A549 (cell line): ENCODE measurements at regions not wholly inside any gene's neighbourhood (a gene's known extent, or its start where the extent isn't known, plus 50 kb on each side); places are given as distances from the start of the nearest gene placed in this dataset.

Source experiments
- ATAC-seq, 2 experiments: fragments of 200-7000 bp in 1 of 2; fragments of >200 bp in 1 of 2; cut with Nextera tagmentation in 1 of 2; cut with Tn5 transposase in 1 of 2; 3 replicates each; pipeline versions ENCODE4 v1.8.0 to v1.9.1; 2018 to 2020; ENCODE audit warnings: mild to moderate bottlenecking in 1 of 2, moderate library complexity in 1 of 2
- CTCF ChIA-PET: fragments of 300-600 bp; sonication (Branson Sonifier 250); formaldehyde crosslinking; extraction: SDS; loops from one replicate; lab custom pipeline; 2021; ENCODE audit warnings: antibody characterized with exemption, inconsistent platforms; lab: Yijun Ruan, JAX
- POLR2A ChIA-PET: fragments of 350-600 bp; formaldehyde crosslinking; extraction: SDS; loops from one replicate; lab custom pipeline; 2021; ENCODE audit warnings: antibody characterized with exemption, inconsistent platforms; lab: Yijun Ruan, JAX
- DNase-seq, 2 experiments: peaks; one replicate each; pipeline versions ENCODE4 v3.0.0 to v3.0.0-alpha.2; 2011 to 2016; ENCODE audit warnings: low read depth in 1 of 2, low spot score in 1 of 2
- FAIRE-seq: peaks from 2 replicates; lab custom pipeline; 2011; peaks lifted over from hg19 to GRCh38; lab: Jason Lieb, UNC
- H3K27ac ChIP-seq, 2 experiments: fragments of >200 bp; sonication (Bioruptor Twin); formaldehyde crosslinking; 3 replicates each; pipeline ENCODE4 v1.5.1; 2016 to 2017
- H3K4me1 ChIP-seq: fragments of >200 bp; sonication (Bioruptor Twin); formaldehyde crosslinking; 3 replicates; pipeline ENCODE4 v1.6.1; 2016
- H3K4me2 ChIP-seq: fragments of >200 bp; sonication (Bioruptor Twin); formaldehyde crosslinking; 3 replicates; pipeline ENCODE4 v1.6.1; 2016
- H3K4me3 ChIP-seq: fragments of >200 bp; sonication (Bioruptor Twin); formaldehyde crosslinking; 3 replicates; pipeline ENCODE4 v1.5.1; 2016
- H3K9me3 ChIP-seq: fragments of >200 bp; sonication (Bioruptor Twin); formaldehyde crosslinking; 3 replicates; pipeline ENCODE4 v1.6.1; 2016
- ATOH8 ChIP-seq: fragments of 250-450 bp; sonication (Bioruptor Pico); IDR thresholded peaks from 2 replicates; pipeline ENCODE4 v1.5.0; 2020; ENCODE audit warnings: low read depth, mild to moderate bottlenecking, moderate library complexity
- CEBPB ChIP-seq, 2 experiments: fragments of >200 bp in 1 of 2; sonication (Bioruptor Twin) in 1 of 2; formaldehyde crosslinking in 1 of 2; IDR thresholded peaks; 2 replicates each; pipeline ENCODE4 v1.6.1; 2012 to 2016
- EHF ChIP-seq: fragments of 250-450 bp; sonication (Bioruptor Pico); IDR thresholded peaks from 2 replicates; pipeline ENCODE4 v1.5.0; 2020; ENCODE audit warnings: mild to moderate bottlenecking
- EP300 ChIP-seq, 2 experiments: fragments of >200 bp; sonication (Bioruptor Twin); formaldehyde crosslinking; IDR thresholded peaks; 2 replicates in 1 of 2; 3 replicates in 1 of 2; pipeline ENCODE4 v1.6.1; 2016 to 2017
- FOSB ChIP-seq: fragments of 250-450 bp; sonication (Bioruptor Pico); IDR thresholded peaks from 2 replicates; pipeline ENCODE4 v1.5.0; 2020; ENCODE audit warnings: mild to moderate bottlenecking, moderate library complexity
- HEYL ChIP-seq: fragments of 250-450 bp; sonication (Bioruptor Pico); IDR thresholded peaks from 2 replicates; pipeline ENCODE4 v1.8.0; 2021; ENCODE audit warnings: mild to moderate bottlenecking, moderate library complexity
- HMGXB4 ChIP-seq: fragments of 250-450 bp; sonication (Bioruptor Pico); IDR thresholded peaks from 2 replicates; pipeline ENCODE4 v1.5.0; 2021; ENCODE audit warnings: mild to moderate bottlenecking, moderate library complexity, borderline replicate concordance
- HOXB5 ChIP-seq: fragments of 250-450 bp; sonication (Bioruptor Pico); IDR thresholded peaks from 2 replicates; pipeline ENCODE4 v1.5.0; 2020; ENCODE audit warnings: mild to moderate bottlenecking, moderate library complexity
- NFE2L2 ChIP-seq: fragments of 150-350 bp; conservative IDR thresholded peaks from 2 replicates; pipeline ENCODE4 v1.6.1; 2014; ENCODE audit warnings: low read length
- RAD21 ChIP-seq, 2 experiments: fragments of >200 bp in 1 of 2; sonication (Bioruptor Twin) in 1 of 2; formaldehyde crosslinking in 1 of 2; IDR thresholded peaks in 1 of 2; conservative IDR thresholded peaks in 1 of 2; 2 replicates in 1 of 2; 3 replicates in 1 of 2; pipeline ENCODE4 v1.6.1; 2012 to 2018; ENCODE audit warnings: inconsistent platforms in 1 of 2
- RCOR1 ChIP-seq: fragments of 150-350 bp; IDR thresholded peaks from 2 replicates; pipeline ENCODE4 v1.6.1; 2014; ENCODE audit warnings: antibody characterized with exemption, low read length, low read depth
- RNF2 ChIP-seq: fragments of 200-600 bp; sonication (generic); IDR thresholded peaks from 2 replicates; pipeline ENCODE4 v1.6.1; 2016; ENCODE audit warnings: low read depth, mild to moderate bottlenecking, antibody characterized with exemption, moderate library complexity, borderline replicate concordance
- ZC3H11A ChIP-seq: fragments of 450-650 bp; IDR thresholded peaks from 2 replicates; pipeline ENCODE4 v1.6.1; 2014; ENCODE audit warnings: antibody characterized with exemption, mild to moderate bottlenecking
- ZFP36 ChIP-seq: fragments of 450-650 bp; IDR thresholded peaks from 2 replicates; pipeline ENCODE4 v1.6.1; 2014; ENCODE audit warnings: borderline replicate concordance; ENCODE audit not compliant: partially characterized antibody
- WGBS: methylation state at CpG from one replicate; pipeline ENCODE4 v1.1.6; 2017; ENCODE audit errors: missing lambda C conversion rate; 5-methylcytosine and 5-hydroxymethylcytosine counted together
- TF ChIP-seq, protein P1 (sequence below): IDR thresholded peaks from 2 replicates; pipeline ENCODE4 v1.6.1; 2012

DNA sequence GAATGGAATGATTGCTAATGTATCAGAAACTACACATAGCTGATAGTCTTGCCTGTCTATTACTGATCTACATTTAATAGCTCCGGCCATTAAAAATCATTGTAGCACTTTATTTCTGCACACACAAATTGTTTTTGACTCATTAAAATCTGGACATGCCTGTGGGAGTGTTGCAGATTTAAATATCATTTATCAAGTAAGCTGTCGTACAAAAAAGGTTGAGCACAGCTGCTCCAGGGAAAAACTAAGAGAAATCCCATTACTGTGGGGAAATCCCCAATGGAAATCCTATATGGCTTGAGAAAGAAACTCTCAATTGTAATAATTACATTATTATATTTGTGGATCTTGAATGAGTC, 99.6 kb upstream of the CERS6 start (continued):
- TF ChIP-seq, protein P1, sequence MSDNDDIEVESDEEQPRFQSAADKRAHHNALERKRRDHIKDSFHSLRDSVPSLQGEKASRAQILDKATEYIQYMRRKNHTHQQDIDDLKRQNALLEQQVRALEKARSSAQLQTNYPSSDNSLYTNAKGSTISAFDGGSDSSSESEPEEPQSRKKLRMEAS = no peak
- TF ChIP-seq HMGXB4 (CRISPR knock-in tag) = no peak

- ATAC-seq = no peak
- ChIA-PET POLR2A (no interaction called here), CTCF (interaction anchor here (1.1 to 2.0 kb wide), 4 partner anchors 9 to 400 kb away, joined by 3 to 8 read pairs (median 4); no protein-coding TSS in a partner anchor)
- Histone ChIP-seq H3K4me3 (no peak overlapping the region), H3K27ac (no peak overlapping the region), H3K4me1 (no peaks in the 10 kb centered on the region), H3K9me3 (peaks cover 7% of the 10 kb centered on the region; the same call in 1 of the 3 replicates), H3K4me2 (no peak overlapping the region)
- DNase-seq = no peak
- 66% methylated on average over 3 of the region's 3 CpGs for WGBS
- FAIRE-seq = no peak
- TF ChIP-seq HEYL (CRISPR knock-in tag) (no peak), EP300 (IDR thresholded peaks at IDR 0.05) (no peak), FOSB (CRISPR knock-in tag) (no peak), ATOH8 (no peak)
These were observed 98.1 kb upstream of the CERS6 start for GRCh38 chr2:168357797-168358472.

GRCh38 chr2:168359082-168359481, 97.0 kb upstream of the CERS6 start:
- ChIA-PET CTCF (interaction anchor here (1.0 kb wide), 1 partner anchor 12 kb away, joined by 4 read pairs; no protein-coding TSS in a partner anchor), POLR2A (no interaction called here)
- ATAC-seq (no peak), DNase-seq (no peak), FAIRE-seq (no peak)
- WGBS = 79% methylated on average over 1 of the region's 1 CpG
- no peak overlapping the region for H3K4me2 ChIP-seq
- H3K9me3 ChIP-seq = no peaks in the 10 kb centered on the region
- no peaks in the 10 kb centered on the region for H3K4me1 ChIP-seq
- H3K4me3 ChIP-seq = no peak overlapping the region
- no peak overlapping the region for H3K27ac ChIP-seq
- TF ChIP-seq ATOH8 (no peak), NFE2L2 (no peak), RNF2 (no peak), RAD21 (conservative IDR thresholded peaks at IDR 0.05 in 1 of 2, IDR thresholded peaks at IDR 0.05 in 1 of 2) (no peak)
- TF ChIP-seq, protein P1 = no peak
- TF ChIP-seq, all 56 proteins: peak for 0

DNA sequence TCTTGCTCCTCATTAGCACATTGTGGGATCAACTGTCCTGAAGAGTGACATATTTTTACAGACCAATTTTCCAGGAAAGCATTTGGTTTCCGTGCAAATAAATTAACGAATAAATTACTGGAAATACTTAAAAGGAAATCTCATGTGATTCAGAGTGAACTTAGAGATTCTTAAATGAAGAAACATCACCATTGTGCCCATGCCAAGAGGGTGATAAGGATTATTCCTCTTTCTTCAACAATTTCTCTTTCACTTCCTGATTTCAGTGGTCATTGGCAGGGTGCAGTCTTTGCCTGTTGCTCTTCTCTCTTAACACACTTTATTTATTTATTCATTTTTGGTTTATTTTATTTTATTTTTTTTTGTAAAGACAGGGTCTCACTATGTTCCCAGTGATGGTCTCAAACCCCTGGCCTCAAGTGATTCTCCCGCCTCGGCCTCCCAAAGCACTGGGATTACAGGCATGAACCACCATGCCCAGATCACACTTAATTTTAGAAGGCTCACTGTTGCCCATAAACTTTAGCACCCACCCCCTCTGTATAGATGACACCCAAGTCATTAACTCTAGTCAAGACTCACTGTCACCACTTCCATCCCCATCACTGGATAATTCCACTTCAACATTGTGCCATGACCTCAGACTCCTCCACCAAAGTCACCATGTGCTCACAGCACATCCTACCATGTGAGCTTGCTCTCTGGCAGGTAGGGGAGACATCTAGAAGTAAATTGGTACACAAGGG, 92.6 kb upstream of the CERS6 start:
- TF ChIP-seq ZC3H11A (no peak), RNF2 (no peak), ZFP36 (no peak), HEYL (CRISPR knock-in tag) (no peak), CEBPB (IDR thresholded peaks at IDR 0.05) (no peak), HOXB5 (CRISPR knock-in tag) (no peak), FOSB (CRISPR knock-in tag) (no peak), EHF (CRISPR knock-in tag) (no peak), RCOR1 (no peak)
- DNase-seq (no peak), FAIRE-seq (no peak), ATAC-seq (no peak)
- Histone ChIP-seq H3K4me1 (no peaks in the 10 kb centered on the region), H3K4me2 (no peak overlapping the region), H3K4me3 (no peak overlapping the region), H3K9me3 (no peaks in the 10 kb centered on the region), H3K27ac (no peak overlapping the region)
- 58% methylated on average over 4 of the region's 4 CpGs for WGBS
- POLR2A ChIA-PET = no interaction called here
- CTCF ChIA-PET = no interaction called here
